Ishikawa (cell line): ENCODE measurements at regions not wholly inside any gene's neighbourhood (a gene's known extent, or its start where the extent isn't known, plus 50 kb on each side); places are given as distances from the start of the nearest gene placed in this dataset.

Experiments
- CEBPB ChIP-seq: IDR thresholded peaks from 2 replicates; pipeline ENCODE4 v1.6.1; 2012
- CREB1 ChIP-seq: IDR thresholded peaks from 2 replicates; pipeline ENCODE4 v1.6.1; 2012; ENCODE audit warnings: low read depth
- EGR1 ChIP-seq: IDR thresholded peaks from 2 replicates; pipeline ENCODE4 v1.6.1; 2012
- EP300 ChIP-seq: IDR thresholded peaks from 2 replicates; pipeline ENCODE4 v1.6.1; 2012; ENCODE audit warnings: borderline replicate concordance
- FOXM1 ChIP-seq: IDR thresholded peaks from 2 replicates; pipeline ENCODE4 v1.6.1; 2012; ENCODE audit warnings: low read depth, borderline replicate concordance
- MAX ChIP-seq: IDR thresholded peaks from 2 replicates; pipeline ENCODE4 v1.6.1; 2012
- NFIC ChIP-seq: IDR thresholded peaks from 2 replicates; pipeline ENCODE4 v1.6.1; 2012
- RAD21 ChIP-seq: IDR thresholded peaks from 2 replicates; pipeline ENCODE4 v1.6.1; 2012; ENCODE audit warnings: low read depth
- TAF1 ChIP-seq: IDR thresholded peaks from 2 replicates; pipeline ENCODE4 v1.6.1; 2012; ENCODE audit warnings: low read depth, mild to moderate bottlenecking
- TCF12 ChIP-seq: IDR thresholded peaks from 2 replicates; pipeline ENCODE4 v1.6.1; 2012; ENCODE audit warnings: low read depth
- TEAD4 ChIP-seq: IDR thresholded peaks from 2 replicates; pipeline ENCODE4 v1.6.1; 2012
- YY1 ChIP-seq: IDR thresholded peaks from 2 replicates; pipeline ENCODE4 v1.6.1; 2012; ENCODE audit warnings: low read depth
- ZBTB7A ChIP-seq: IDR thresholded peaks from 2 replicates; pipeline ENCODE4 v1.6.1; 2012; ENCODE audit warnings: low read depth
- TF ChIP-seq, protein P1 (sequence below): IDR thresholded peaks from 2 replicates; pipeline ENCODE4 v1.6.1; 2012
- TF ChIP-seq, protein P2 (sequence below): IDR thresholded peaks from 2 replicates; pipeline ENCODE4 v1.6.1; 2012; ENCODE audit warnings: low read depth, mild to moderate bottlenecking

DNA sequence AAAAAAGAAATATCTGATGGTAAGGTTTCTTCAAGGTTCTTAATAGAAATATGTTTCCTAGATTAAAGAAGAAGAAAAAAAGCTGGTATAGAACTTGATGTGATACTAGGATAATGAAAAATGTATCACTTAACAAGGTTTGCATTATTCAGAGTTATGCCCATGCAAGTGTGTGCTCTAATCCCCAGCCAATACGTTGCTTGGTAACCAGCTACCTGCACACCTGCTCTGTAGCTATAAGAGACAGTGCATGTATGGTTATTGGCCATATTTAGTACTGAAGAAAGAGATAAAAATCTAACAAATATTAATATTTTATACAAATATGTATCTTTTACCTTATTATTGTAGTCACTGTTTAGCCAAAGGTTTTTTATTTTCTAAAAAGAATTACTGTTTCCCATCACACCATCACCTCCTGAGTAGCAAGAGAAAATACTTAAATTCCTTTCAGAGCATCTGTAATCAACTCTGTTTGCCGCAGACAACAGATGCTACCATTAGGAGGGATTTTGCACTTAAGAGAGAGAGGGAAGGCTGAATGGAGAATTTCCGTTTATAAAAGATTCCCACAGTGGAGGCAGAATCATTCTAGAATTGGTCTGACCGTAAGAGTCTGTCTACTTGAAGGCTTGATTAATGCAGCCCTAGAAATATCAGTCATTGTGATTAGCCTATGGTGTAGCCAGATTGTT, 115.6 kb downstream of the NEDD1 start:
- TF ChIP-seq RAD21 = no peak
- TF ChIP-seq TCF12 = no peak
- TF ChIP-seq, protein P1, sequence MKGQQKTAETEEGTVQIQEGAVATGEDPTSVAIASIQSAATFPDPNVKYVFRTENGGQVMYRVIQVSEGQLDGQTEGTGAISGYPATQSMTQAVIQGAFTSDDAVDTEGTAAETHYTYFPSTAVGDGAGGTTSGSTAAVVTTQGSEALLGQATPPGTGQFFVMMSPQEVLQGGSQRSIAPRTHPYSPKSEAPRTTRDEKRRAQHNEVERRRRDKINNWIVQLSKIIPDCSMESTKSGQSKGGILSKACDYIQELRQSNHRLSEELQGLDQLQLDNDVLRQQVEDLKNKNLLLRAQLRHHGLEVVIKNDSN = no peak
- no peak for TF ChIP-seq MAX
- TF ChIP-seq ZBTB7A = no peak
- TF ChIP-seq TEAD4 = no peak
- TF ChIP-seq TAF1 = no peak
- TF ChIP-seq NFIC = no peak
- no peak for TF ChIP-seq YY1
- no peak for TF ChIP-seq FOXM1
- no peak for TF ChIP-seq EP300

DNA sequence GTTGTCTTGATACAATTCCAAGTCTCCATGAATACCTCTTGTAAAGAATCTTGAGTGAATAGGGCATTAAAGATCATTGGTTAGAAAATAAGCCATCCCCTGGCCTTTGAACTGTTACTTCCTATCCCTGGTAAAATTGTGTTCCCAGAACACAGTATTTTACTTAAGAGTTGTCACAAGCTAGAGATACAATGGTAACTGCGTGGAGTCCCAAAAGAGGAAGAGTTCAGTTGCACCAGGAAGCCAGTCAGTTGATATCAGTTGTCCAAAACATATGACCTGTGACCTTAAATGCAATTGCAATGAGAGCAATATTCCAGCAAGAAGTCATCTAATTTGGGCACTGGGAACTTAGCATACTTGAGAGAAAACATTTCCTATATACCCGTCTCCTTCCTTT, 117.3 kb downstream of the NEDD1 start:
- TF ChIP-seq CEBPB (no peak), RAD21 (no peak), EP300 (no peak), CREB1 (no peak), TCF12 (no peak), NFIC (no peak), TAF1 (no peak), FOXM1 (no peak), ZBTB7A (no peak), EGR1 (no peak)
- TF ChIP-seq, protein P1 = no peak

DNA sequence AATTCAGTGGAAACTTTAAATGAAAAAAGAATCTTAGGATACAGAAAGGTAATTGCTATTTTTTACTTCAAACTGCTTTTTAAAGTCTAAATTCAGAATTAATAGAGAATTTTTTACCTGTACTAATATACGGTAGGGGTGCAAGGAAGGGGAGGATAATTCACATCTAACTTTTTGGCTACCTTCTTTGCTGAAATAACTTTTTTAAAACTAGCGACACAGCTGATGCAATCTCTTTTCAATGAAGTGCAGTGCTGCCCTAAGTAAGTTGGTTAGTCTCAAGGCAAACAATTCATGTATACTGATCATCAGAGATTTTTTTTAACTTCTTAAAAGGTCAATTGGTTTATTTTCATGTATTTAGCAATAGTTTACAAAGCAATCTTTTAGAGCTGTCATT, 119.8 kb downstream of the NEDD1 start:
- no peak for TF ChIP-seq EP300
- no peak for TF ChIP-seq TEAD4
- TF ChIP-seq, protein P1 = no peak
- no peak for TF ChIP-seq TCF12
- no peak for TF ChIP-seq CEBPB

DNA sequence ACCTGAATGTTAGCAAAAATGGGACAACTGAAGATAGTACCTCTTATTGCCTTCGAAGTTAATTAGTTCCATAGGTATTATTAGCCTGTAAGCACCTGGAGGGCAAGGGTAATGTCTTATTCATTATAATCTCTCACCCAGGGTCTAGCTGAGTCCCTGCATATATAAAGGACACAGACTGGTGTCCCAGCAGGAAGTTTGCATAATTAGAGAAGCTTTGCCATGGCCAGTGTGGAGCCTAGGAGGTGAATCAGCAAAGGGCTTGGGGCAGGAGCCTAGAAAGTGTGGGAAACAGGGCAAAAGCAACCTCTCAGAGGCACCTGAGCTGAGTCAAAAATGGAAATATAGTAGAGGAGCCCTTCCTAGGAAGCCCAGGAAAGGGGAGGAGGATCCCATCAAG, 120.4 kb downstream of the NEDD1 start:
- TF ChIP-seq TAF1 = no peak
- TF ChIP-seq EGR1 = no peak
- TF ChIP-seq NFIC = no peak
- no peak for TF ChIP-seq MAX
- no peak for TF ChIP-seq TEAD4
- no peak for TF ChIP-seq YY1
- TF ChIP-seq, protein P2, sequence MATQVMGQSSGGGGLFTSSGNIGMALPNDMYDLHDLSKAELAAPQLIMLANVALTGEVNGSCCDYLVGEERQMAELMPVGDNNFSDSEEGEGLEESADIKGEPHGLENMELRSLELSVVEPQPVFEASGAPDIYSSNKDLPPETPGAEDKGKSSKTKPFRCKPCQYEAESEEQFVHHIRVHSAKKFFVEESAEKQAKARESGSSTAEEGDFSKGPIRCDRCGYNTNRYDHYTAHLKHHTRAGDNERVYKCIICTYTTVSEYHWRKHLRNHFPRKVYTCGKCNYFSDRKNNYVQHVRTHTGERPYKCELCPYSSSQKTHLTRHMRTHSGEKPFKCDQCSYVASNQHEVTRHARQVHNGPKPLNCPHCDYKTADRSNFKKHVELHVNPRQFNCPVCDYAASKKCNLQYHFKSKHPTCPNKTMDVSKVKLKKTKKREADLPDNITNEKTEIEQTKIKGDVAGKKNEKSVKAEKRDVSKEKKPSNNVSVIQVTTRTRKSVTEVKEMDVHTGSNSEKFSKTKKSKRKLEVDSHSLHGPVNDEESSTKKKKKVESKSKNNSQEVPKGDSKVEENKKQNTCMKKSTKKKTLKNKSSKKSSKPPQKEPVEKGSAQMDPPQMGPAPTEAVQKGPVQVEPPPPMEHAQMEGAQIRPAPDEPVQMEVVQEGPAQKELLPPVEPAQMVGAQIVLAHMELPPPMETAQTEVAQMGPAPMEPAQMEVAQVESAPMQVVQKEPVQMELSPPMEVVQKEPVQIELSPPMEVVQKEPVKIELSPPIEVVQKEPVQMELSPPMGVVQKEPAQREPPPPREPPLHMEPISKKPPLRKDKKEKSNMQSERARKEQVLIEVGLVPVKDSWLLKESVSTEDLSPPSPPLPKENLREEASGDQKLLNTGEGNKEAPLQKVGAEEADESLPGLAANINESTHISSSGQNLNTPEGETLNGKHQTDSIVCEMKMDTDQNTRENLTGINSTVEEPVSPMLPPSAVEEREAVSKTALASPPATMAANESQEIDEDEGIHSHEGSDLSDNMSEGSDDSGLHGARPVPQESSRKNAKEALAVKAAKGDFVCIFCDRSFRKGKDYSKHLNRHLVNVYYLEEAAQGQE = no peak
- no peak for TF ChIP-seq EP300

DNA sequence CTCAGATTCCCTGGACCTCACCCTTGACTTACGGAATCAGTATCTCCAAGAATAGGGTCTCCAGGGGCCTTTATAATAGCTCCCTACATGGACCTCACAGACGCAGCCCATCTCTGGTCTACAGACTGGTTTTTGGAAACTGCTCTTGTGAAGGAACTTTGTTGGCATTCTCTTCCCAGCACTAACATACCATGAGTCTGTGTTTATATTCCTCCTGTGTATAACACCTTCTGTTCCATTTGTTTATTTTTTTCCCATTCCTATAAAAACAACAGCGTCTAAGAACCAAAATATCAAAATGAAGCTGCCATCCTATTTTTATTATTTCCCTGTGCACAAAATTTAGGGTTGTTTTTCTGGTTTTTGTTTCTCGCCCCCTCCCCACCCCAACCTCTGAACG, 131.1 kb downstream of the NEDD1 start:
- TF ChIP-seq TEAD4 = no peak
- TF ChIP-seq, protein P2 = no peak
- no peak for TF ChIP-seq MAX
- no peak for TF ChIP-seq EGR1
- TF ChIP-seq EP300 = no peak
- TF ChIP-seq TCF12 = no peak
- no peak for TF ChIP-seq RAD21
- no peak for TF ChIP-seq CEBPB
- no peak for TF ChIP-seq TAF1
- TF ChIP-seq ZBTB7A = no peak
- TF ChIP-seq NFIC = no peak
- TF ChIP-seq FOXM1 = no peak
- TF ChIP-seq, protein P1 = no peak
- TF ChIP-seq YY1 = no peak
- TF ChIP-seq CREB1 = no peak
